GM18498 (cell line): ENCODE measurements at regions not wholly inside any gene's neighbourhood (a gene's known extent, or its start where the extent isn't known, plus 50 kb on each side); places are given as distances from the start of the nearest gene placed in this dataset.
"Not testable (repeated sequence)": the region's sequence is repeated elsewhere in the genome, so short reads cannot be mapped to it uniquely, and the experiment has no call there.

Source experiments
- ATAC-seq: cut with Tn5 transposase; IDR thresholded peaks from one replicate; pipeline ENCODE4 v1.9.1; 2021; ENCODE audit warnings: mild to moderate bottlenecking, moderate library complexity; ENCODE audit not compliant: unreplicated experiment

DNA sequence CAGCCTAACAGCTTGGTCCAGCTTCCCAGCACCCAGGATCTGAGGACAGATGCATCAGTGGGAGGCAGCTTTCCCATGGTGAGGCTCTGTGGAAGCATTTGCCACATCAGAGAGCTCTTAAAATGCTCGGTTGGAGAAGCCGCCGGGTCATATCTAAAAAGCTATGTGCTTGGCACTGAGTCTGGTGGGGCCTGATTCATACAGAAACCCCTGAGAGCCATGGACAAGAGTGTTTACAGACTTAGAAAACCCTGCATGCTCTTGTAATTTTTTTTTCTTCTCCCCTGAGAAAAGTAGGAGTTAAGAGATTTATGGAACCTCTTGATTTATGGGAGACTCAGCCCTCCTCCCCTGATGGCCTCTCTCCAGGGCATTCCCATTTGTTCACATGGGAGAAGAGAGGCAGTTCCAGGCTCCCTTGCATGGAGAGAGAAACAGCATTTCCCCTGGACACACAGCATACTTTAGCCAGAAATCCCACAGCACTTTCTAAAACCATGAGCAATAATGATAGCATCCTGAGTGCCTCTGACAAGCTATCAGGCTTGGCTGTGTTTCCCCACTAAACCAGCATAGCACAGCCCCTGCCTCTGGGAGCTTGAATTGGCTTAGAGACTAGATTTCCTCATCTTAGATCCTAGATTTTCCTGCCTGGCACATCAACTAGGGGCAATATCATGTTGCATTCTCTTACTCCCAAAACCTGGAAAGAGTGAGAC lies 322.1 kb upstream of the AUTS2 start:
- ATAC-seq, result no peak

DNA sequence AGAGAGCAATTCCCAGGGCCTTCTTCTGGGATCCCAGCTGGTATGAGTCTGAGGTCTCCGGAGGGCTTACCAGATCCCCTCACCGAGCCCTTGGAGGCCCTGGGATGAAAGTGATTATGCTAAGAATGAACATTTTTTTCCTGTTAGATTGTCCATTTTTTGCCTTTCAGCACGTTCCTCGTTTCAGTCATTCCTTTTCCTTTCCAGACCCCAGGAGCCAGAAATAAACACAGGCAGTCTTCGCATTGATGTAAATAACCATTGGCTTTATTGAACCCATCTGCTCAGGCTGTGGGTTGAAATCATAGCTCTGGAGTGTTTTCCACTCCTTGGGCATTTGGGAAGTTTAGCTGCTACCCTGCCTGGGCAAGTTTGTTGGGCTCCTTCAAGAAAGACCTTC lies 320.9 kb upstream of the AUTS2 start:
- no peak for ATAC-seq

DNA sequence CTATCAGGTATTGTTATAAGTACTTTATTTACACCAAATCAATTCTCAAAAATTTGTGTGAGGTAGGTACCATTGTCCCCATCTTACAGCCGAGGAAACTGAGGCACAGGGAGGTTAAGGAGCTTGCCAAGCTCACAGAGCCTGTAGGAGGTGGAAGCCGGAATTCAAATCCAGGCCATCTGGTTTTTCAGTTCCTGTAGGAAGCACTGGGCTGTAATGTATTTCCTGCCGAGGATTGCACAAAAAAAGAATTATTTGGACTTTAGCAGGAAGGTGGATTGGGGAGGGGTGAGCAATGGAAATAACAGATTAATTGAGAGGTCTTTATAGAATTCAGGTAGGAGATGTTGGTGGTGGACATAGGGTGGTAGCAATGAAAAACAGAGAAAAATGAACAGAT lies 315.3 kb upstream of the AUTS2 start:
- no peak for ATAC-seq

DNA sequence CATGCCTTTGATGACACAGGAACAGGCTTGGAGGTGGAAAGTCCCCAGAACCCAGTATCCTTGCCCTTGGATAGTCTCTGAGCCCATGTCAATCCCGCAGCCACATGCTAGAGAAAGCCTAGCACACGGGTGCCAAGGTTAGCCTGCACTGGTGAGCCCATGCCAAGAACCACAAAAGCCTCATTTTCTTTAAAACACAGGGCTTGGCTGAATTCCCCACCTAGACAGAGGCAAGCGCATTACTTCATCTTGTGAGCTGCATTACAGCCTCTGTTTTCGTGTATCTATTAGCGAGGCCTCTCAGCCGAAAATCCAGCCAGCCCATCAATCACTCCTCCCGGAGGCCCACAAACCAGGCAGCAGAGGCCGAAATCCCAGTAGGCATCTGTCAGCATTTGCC lies 314.9 kb upstream of the AUTS2 start:
- ATAC-seq, result no peak

DNA sequence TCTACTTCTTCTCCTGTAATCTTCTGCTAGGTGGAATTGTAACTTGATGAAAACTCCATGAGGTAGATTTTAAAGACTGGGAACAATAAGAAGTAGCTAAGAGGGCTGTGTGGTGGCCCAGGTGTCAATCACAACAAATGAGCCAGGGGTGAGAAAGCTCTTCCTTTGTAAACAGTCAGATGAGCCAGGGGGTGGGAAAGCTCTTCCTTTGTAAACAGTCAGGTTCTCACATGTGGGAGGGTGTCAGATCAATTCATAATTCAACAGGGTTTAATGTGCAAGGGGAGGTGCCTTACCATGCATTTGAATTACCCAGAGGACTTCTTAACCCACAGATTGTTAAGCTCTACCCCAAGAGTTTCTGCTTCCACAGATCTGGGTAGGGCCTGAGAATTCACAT lies 312.4 kb upstream of the AUTS2 start:
- ATAC-seq, result no peak

DNA sequence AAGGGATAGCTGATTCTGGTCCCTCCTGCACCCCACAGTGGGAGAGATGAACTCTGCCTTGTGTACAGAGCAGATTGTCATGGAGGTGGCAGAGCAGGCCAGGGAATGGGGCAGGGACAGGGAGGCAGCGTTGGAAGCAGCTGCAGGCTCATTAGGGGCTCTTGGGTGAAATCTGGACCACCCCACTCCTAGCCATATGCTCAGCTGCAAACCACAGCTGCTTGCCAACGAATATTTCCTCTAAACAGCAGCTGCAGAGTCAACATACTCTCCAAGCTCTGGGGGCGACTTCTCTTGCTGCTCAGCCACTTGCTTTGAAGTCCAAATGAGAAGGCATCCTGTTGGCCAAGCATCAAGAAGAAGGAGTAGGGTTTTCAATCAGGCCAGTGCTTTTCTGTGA lies 302.3 kb upstream of the AUTS2 start:
- ATAC-seq, result no peak

DNA sequence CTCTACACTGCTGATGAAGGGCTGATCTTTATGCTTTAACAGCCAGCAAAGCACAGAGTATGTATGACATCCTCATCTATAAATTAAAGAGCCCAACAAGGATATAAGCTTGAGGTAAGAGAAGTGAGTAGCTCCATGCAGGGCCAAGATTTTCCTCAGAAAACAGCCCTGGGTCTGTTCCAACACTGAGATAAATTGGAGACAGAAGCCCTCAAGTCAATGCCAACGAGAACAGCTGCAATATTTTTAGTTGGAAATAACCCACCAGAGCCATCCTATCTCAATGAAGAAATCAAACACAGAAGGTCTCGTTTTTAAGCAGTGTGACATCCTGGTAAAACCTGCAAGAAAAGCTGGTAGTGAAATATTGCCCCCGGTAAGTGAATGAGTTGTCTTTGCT lies 297.0 kb upstream of the AUTS2 start:
- no peak for ATAC-seq

DNA sequence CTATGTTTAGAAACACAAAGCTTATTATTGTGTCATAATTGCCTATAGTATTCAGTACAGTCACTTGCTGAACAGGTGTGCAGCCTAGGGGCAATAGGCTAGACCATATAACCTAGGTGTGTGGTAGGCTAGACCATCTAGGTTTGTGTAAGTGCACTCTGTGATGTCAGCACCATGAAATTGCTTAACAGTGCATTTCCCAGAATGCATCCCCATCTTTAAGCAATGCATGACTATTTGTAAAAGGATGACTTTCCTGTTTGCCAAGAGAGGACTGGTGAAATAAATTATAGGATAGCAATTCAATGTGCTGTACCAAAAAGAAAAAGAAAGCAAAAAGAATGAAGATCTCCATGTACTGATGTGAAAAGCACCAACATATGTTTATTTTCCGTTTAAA lies 288.7 kb upstream of the AUTS2 start:
- no peak for ATAC-seq

DNA sequence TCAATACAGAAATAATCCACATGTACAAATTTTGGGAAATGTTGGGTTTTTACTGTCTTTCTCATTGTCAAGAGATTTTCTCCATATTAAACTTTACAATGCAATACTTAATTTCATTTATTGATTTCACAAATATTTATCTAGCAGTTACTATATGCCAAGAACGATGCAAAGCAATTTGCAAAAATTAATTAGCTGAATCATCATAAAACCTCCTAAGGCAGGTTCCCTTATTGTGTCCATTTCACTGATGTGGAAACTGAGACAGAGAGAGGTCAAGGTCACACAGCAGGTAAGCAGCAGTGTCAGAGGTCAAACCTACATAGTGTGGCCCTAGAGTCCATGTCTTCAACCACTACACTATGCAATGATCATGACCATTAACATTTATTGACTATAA lies 286.8 kb upstream of the AUTS2 start:
- ATAC-seq, result no peak

DNA sequence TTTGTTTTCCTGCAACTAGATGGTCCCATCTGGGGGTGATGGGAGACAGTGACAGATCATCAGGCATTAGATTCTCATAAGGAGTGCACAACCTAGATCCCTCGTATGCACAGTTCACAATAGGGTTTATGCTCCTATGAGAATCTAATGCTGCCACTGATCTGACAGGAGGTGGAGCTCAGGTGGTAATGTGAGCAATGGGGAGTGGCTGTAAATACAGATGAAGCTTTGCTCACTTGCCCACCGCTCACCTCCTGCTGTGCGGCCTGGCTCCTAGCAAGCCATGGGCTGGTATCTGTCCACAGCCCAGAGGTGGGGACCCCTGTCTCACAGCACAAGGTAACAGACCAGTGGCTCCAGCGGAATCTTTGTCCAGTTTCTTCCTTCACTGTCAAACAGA lies 284.4 kb upstream of the AUTS2 start:
- ATAC-seq, result not testable (repeated sequence)

DNA sequence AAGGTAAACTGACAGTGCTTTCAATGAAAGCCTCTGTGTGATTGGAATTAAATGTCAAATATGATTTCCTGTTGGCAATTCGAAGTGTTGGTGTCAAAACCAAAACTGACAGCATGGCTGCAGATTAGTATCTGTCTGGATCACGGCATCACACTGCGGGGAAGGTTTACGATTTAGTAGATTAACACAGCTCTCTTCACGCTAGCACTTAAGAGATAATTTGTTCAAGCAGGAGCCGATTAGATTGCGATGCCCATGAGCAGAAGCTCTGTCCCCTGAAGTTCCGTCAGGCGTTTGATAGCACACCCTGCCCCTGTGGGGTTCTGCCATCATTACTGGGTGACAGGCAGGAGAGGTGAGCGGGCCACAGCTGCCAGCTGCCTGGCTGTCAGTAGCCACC lies 279.5 kb upstream of the AUTS2 start:
- ATAC-seq, result no peak

DNA sequence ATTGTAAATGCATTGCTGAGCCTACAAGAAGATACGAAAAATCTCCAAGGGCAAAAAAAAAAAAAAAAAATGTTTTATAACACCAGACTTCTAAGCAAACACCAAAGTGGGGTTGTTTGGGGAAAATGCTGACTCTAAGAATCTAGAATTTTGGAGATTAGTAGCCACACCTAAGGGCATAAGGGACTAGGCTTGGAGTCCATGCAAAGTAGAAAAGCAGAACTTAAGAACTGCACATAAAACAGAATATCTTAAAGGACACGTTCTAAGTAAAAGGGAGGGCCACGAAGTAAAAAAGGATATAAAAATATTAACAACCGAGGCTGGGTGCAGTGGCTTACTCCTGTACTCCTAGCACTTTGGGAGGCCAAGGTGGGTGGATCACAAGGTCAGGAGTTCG lies 269.8 kb upstream of the AUTS2 start:
- no peak for ATAC-seq

DNA sequence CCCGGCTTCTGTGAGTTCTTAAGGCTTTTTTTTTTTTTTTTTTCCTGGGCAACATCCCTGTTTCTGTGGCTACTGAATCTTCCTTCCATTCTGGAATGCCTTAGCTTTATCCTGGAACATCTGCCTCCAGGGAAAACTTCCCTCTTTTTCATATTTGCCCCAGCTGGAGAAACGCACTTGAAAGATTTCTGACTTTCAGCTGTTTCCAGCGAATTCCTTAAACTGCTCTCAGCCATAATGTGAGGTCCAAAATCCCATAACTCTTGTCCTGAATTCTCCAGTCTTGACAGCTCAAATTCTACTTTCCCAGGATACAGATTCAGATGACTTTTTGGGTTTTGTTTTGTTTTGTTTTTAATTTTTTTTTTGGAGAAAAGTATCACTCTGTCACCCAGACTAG lies 263.6 kb upstream of the AUTS2 start:
- ATAC-seq, result no peak

DNA sequence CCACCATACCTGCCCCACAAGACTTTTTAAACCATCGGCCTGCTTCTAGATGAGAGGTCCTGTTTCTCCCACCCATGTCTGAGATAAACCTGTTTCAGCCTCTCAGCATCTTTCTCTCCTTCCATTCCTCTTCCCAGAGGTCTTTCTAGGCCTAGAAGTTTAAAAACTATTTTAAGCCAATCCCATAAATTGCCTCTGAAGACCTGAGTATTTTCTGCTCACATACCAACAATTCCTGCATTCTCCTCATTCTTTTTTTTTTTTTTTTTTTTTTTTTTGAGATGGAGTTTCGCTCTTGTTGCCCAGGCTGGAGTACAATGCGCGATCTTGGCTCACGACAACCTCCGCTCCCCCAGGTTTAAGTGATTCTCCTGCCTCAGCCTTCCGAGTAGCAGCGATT lies 262.9 kb upstream of the AUTS2 start:
- no peak for ATAC-seq

DNA sequence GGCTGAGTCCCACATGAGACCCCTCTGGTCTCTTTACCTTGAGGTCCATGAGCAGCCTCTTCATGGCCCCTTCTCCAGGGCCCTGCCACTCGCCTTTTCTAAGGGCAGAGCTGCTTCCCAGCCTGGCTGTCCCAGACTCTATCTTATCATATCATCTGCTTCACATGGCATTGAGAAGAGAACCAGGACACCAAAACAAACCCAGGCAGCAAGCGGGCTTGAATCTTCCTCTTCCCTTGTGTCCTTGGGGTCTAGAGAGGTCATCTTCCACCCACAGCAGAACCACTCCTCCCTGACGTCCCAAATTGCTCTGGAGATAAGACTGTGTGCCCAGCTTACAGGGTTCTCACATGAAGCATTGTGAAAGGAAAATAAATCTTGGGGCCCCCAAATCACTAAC lies 261.3 kb upstream of the AUTS2 start:
- ATAC-seq, result no peak

DNA sequence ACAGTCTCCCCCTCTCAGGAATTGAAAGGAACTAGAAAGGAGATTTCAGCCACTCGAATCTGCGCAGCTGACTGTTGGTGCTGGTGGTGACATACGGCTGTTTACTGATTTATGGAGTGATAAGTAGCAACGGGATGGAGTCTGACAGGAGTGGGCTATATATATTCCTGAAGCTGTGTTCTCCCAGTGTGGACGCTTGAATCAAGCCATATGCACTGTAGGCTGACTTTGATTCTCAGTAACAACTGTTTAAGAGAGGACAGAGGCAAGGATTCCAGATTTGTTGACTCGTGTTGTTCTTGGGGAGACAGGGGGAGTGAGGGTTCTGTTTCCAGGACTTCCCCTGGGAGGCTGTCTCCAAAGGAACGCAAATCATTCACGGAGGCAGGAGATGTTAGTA lies 260.1 kb upstream of the AUTS2 start:
- ATAC-seq, result no peak

DNA sequence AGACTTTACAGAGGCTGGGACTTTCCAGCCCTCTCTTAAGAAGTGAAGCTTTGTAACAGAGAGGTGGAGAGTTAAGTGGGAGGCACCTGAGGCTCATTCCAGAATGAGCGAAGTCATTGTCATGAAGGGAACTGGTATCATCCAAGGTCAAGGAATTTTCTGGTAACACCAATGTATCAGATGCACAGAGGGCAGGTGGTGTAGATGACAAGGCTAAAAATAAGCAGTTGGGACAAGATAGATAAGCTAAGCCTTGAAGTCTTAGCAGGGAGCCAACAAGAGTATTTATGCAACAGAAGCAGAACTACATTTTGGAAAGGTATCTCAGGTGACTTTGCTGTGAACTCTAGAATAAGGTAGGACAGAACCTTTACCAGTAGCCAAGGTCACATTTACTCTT lies 257.0 kb upstream of the AUTS2 start:
- no peak for ATAC-seq

DNA sequence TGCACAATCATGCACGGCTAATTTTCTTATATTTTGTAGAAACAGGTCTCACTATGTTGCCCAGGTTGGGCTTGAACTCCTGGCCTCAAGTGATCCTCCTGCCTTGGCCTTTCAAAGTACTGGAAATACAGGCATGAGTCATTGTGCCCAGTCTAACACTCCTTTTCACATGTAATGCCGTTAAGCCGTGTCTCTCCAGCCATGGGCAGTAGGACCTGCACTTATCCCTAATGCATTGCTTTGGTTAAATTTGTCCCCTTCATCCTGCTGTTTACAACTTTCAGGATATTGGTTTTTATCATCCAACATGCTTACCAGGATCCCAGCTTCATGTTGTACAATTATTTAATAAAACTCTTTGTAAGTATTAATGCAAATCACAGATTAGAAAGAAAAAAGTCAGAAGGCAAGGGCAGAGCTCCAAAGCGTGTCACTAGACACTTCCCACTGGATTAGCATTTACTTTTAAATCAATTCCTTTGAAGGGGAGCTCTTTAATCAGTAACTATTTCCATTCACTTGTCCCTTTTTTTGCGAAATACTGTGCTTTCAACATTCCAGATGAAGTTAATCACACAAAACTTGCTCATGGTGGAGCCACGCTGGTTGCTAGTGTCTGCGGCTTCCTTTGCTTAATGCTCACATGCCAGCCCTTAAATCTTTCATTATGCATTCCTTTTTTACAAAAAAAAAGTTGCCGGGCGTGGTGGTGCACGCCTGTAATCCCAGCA lies 256.0 kb upstream of the AUTS2 start:
- ATAC-seq, result no peak

DNA sequence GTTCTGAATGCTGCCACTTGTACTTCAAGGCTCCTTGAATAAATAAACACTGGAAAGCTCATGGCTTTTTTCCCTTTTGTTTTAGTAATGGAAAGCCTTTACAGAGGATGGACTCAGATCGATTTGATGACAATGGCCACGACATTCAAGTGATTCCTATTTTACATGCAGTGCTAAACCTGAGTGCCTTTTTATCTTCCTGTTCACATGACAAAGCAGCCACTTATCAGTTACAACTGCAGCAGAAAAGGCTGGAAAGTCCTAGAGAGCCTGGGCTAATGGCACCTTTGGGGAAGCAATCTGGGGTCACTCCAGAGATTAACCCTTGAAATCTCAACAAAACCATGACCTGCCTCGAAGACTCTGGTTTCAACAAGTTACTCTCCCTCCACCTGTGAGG lies 249.0 kb upstream of the AUTS2 start:
- no peak for ATAC-seq

DNA sequence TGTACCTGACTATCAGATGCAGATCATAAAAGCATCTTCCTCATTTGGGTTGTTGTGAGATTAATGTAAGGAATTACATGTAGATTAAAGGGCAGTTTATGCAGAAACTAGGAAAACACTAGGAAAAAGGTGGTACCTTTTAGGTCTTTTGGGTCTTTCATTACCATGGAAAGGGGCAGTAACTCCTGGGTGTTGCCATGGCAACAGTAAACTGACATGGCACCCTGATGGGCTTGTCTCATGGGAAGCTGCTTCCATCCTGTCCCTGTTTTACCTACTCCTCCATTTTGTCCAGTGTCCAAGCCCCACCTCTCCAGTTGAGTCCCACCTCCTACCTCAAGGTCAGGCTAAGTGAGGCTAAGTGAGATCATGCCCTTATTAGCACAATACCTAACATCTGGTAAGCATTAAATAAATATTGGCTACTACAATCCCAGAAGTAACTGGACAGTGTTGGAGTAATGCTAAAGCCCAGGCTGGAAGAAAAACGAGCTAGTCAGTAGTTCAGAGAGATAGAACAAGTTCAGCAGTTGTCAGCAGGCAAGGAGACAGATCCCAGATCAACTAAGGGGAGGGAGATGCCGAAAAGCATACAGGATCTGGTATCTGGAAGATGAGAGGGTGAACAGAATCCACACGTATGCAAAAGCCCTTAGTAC lies 240.0 kb upstream of the AUTS2 start:
- ATAC-seq, result no peak

DNA sequence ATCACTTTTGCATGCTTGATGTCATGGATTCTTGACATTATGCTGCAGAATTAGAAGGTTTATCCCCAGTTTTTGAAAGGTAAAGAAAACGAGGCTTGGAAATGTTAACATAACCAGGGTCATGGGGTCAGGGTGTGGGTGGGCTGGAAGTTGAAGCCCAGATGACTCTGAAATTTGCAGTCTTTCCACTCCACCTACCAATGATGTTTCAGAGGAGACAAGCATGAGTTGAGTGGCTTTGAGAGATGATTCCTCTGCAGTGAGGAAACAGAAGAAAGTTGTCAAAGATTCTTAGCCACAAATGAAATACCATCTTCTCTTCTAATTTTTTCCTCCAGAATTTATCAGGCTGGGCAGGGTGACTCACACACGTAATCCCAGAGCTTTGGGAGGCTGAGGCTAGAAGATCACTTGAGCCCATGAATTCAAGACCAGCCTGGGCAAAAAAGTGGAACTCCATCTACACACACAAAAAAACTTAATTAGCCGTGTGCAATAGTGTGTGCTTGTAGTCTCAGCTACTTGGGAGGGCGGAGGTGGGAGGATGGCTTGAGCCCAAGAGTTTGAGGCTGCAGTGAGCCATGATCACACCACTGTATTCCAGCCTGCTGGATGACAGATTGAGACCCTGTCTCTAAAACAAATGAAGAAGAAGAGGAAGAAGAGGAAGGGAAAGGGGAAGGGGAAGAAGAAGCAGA lies 239.1 kb upstream of the AUTS2 start:
- no peak for ATAC-seq

DNA sequence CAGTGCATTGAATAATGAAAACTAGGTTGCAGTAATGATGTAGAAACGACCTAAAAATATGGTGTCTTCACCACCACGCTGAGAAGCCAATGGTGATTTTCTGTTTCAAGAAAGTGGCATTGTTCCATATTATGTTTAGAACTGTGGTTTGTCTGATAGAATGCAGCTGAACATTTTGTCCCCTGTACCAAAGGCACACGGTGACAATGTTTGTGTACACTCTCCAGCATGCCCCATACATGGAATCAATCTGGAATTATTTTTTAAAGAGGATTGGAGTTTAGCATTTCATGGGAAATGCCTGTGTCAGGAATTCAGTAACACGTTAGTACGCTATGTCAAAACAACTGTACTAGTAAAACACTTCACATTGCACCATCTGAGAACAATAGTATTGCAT lies 237.4 kb upstream of the AUTS2 start:
- no peak for ATAC-seq
